Loucy (cell line): ENCODE measurements at regions not wholly inside any gene's neighbourhood (a gene's known extent, or its start where the extent isn't known, plus 50 kb on each side); places are given as distances from the start of the nearest gene placed in this dataset.

Experiments used
- EZH2phosphoT487 ChIP-seq: fragments of 200-600 bp; IDR thresholded peaks from 2 replicates; pipeline ENCODE4 v1.6.1; 2018; ENCODE audit warnings: antibody characterized with exemption, mild to moderate bottlenecking, moderate library complexity, borderline replicate concordance
- TF ChIP-seq, protein P1 (sequence below): fragments of 200-600 bp; sonication (generic); conservative IDR thresholded peaks from 2 replicates; pipeline ENCODE4 v1.5.1; 2014; ENCODE audit warnings: mild to moderate bottlenecking, antibody characterized with exemption, low read length

GRCh38 chr3:145903472-145904013 is 257.4 kb downstream of the PLOD2 start:
- TF ChIP-seq, protein P1, sequence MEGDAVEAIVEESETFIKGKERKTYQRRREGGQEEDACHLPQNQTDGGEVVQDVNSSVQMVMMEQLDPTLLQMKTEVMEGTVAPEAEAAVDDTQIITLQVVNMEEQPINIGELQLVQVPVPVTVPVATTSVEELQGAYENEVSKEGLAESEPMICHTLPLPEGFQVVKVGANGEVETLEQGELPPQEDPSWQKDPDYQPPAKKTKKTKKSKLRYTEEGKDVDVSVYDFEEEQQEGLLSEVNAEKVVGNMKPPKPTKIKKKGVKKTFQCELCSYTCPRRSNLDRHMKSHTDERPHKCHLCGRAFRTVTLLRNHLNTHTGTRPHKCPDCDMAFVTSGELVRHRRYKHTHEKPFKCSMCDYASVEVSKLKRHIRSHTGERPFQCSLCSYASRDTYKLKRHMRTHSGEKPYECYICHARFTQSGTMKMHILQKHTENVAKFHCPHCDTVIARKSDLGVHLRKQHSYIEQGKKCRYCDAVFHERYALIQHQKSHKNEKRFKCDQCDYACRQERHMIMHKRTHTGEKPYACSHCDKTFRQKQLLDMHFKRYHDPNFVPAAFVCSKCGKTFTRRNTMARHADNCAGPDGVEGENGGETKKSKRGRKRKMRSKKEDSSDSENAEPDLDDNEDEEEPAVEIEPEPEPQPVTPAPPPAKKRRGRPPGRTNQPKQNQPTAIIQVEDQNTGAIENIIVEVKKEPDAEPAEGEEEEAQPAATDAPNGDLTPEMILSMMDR = no peak
- TF ChIP-seq EZH2phosphoT487 = no peak
